Left renal cortex interstitium (tissue), 4 donors: ENCODE measurements at regions not wholly inside any gene's neighbourhood (a gene's known extent, or its start where the extent isn't known, plus 50 kb on each side); places are given as distances from the start of the nearest gene placed in this dataset.
A peak's percentile ranks its signal among the peaks of the same experiment; 100 is the strongest.
"Not testable (repeated sequence)": the region's sequence is repeated elsewhere in the genome, so short reads cannot be mapped to it uniquely, and the experiment has no call there.

ENCODE experiments used
- DNase-seq, 4 donors: peaks; one replicate each; pipeline ENCODE4 v3.0.0-alpha.2; 2013; ENCODE audit warnings: low read depth in 4 of 4, low spot score in 2 of 4, missing footprints in 1 of 4

DNA sequence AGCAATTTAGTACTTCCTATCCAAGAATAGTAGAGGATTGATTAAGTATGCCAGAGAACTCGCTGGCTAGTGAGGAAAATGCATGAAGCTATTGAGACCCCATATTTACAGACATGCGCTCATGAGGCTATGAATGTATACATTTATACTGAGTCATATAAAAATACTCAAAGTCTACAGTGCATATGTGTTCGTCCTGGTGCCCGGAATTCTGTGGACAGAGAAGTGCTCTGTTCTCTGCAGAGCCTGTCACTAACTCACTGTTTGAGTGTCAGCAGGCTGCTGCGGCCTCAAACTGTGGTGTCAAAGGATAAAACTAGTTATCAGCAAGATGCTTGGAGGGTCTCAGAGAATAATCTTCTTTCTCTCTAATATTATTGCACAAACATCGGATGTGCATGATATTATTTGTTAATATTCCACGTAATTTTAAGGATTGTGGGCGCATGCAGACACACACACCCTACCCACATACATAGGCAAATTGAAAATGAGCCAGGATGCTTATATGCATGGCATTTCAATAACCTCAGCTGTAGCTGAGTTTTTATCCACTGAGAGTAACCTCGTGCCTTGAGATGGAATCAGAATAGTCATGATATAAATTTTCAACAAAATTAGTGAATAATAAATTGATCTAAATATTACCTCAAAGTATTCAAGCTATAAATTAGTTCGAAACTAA is 50.0 kb upstream of the TSC22D2 start:
- DNase-seq, result no peak

DNA sequence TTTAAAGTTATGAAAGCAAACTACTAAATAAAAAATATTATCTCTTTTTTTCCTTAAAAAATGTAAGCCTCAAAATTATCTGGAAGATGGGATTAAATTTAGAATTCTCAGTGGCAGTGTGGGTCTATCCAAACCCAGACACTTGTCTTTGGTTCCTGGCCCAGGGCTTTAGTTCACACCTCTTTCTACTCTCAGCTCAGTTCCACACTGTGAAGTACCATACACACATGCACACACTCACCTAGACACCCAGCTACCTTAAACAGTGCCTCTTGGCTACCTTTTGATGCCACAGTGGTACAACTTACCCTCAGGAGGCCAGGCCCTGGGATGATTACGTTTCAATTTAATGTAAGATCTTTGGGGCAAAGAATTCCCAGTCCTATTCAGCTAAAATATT is 51.0 kb upstream of the TSC22D2 start:
- DNase-seq, result no peak

DNA sequence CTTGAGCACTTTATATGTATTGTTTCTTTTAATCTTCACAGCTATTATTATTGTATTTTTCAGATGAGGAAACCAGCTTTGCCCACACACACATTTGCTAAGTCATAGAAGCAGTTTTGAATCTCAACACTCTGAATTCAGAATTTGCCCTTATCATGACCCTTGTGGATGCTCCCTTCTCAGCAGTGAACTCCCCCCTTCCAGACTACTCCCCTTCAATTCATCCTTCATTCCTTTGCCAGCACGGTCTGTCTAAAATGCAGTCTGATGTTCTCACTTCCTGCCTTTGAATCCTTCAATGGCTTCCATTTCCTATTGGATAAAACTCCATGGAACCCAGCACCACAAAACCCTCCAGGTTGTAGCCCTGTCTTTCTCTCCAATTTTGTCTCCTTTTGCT is 52.5 kb upstream of the TSC22D2 start:
- DNase-seq, result no peak

DNA sequence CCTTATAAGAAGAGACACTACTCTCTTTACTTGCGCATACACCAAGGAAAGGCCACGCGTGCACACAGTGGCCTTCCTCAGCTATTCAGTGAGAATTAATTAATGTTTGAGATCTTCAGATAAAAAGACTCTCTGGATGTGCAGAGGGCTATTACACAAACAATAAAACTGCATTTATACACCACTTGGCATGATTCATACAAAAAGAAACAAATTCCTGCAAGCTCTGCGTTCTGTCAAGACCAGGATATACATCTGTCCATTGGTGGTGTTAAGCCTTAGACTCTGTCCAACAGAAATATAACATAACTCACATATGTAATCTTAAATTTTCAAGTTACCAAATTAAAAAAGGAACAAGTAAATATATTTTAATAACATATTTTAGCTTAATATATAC is 55.2 kb upstream of the TSC22D2 start:
- no peak for DNase-seq

DNA sequence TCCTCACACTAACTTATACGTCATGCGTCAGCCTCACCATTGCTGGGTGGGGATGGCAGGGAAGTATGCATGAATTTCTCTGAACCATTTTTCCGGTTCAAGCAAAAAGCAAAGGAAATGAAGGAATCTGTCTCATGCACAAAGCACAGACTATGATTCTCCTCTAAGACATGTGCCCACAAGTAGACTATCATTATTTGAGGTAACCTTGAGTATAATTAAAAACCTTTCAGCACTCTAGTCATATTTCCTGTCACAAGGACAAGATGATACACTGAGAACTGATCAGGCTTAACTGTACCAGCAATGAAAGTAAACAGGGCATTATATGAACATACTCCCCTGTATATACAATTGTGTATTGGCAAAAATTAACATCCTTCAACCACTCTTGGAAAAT is 56.7 kb upstream of the TSC22D2 start:
- no peak for DNase-seq

DNA sequence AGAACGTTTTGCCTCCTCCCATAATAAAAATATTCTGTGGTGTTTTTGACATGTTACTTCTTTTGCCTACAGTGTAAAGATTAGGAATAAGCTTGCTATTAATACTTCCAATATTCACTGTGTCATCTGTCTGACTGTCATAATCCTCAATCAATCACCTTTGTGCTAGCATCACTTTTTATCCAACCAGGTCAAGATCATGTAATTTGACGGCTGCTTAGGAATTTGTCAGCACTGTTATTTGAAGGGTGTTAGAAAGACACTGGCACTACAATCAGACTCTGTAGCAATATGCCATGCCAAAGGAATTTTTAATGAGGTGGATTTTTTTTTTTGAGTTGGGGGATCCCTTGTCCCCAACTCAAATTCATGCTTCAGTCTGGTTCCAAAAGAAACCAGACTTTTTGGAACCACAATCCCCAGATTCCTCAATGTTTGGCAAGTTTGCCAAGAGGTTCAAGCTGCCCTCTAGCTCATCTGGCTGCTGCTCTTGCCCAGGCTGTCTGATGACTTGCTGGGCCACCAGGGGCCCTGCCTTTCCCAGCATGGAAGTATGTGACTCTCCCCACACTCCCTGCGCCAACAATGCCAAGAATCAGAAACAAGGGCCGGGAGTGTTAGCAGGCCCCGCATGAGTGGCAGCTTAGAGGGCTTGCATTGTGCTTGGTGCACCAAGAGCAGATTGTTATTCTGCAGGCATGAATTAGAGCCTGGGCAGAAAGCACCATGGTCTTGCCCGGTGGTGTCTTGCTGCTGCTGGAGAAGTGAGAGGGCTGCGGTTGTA is 58.6 kb upstream of the TSC22D2 start:
- no peak for DNase-seq

DNA sequence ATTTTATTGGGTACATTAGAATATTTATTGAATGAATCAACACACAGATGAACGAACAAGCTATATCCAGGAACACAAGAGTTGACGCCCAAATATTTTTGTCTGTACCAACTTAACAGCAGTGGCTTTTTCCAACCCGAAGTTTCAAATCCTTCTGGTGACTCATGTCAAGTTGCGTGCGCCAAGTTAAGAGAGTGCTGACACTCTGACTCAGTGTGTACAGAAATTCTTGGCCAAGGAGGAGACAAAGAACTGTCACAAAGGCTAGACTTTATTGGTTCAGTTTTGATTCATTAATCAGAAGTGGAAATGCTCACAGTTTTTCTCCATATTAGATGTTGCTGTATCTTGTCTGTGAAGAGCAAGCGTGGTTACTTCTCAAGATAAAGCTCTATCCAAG is 59.6 kb upstream of the TSC22D2 start:
- DNase-seq, result no peak

DNA sequence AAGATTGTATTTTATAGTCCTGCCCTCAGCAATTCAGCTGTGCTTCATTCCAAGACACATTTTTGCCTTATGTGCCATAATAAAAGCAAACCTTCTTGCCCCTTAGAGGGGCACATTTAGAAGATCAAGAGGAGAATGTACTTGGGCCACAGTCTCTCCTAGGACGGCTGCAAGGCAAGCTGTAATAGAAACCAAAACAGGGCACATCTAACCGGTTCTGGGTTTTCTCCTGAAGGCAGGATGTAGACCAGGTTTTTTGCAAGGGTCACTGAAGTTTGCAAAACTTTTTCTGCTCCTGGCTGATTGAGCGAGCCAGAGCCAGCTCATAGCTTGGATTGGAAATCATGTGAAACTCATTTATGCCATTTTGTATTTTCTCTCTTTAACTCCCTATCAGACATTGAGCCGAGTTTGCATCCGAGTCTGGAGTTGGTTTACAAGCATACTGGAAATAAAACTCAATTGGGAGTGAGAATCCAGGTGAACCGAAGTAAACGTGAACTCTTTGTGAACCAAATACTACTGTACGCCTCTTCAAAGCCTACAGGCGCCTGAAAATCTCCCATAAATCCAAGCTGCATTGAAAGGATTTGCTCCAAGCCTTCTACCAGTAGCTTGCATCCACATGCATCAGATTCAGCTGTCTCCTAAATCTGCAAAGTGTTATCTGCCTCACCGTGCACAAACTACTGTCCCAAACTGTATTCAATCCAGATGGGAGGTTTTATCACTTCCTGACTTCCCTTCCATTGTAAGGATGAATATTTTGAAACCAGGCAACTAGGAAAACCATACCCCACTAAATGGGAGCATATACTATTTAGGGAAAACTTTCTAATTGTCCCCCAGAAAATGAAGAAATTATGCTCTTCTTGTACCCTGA is 60.9 kb upstream of the TSC22D2 start:
- no peak for DNase-seq

DNA sequence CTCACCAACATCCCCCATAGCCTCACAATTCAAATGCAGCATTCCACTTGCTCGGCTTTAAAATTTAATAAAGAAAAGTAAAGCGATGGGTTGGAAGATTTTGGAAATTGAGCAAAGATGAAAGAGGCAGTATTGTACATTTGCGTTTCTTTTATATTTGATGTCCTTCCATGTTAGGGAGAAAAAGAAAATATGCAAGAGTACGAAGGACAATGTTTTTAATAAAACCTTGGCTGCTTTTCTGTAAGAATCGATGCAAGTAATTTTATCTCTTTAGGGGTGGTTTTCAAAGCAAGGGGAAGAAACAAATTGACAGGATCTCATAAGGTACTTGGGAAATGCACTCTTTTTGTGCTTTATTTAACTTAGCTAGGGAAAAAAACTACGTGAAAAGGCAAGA is 61.8 kb upstream of the TSC22D2 start:
- DNase-seq, result no peak

DNA sequence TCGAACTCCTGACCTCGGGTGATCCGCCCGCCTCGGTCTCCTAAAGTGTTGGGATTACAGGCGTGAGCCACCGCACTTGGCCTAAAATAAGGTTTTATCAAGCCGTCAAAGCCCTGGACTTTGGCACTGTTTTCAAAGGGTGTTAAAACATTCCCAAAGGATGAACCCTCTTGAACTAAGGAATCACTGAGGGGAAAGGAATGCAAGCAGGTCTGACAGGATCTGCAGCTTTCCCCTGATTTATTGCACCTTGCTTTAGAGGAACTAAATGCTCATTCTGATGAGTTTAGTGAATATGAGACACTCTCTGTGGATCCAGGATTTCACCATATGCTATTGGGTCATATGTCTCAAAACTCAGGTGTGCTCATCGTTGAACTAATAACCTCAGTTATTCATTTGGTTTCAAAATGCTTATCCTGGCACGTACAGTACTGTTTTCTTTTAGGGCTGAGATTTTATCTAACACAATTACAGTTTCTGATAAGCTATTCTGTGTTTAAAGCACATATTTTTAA is 63.0 kb upstream of the TSC22D2 start:
- peak in 1 of 4 donors; percentile 59 for DNase-seq

DNA sequence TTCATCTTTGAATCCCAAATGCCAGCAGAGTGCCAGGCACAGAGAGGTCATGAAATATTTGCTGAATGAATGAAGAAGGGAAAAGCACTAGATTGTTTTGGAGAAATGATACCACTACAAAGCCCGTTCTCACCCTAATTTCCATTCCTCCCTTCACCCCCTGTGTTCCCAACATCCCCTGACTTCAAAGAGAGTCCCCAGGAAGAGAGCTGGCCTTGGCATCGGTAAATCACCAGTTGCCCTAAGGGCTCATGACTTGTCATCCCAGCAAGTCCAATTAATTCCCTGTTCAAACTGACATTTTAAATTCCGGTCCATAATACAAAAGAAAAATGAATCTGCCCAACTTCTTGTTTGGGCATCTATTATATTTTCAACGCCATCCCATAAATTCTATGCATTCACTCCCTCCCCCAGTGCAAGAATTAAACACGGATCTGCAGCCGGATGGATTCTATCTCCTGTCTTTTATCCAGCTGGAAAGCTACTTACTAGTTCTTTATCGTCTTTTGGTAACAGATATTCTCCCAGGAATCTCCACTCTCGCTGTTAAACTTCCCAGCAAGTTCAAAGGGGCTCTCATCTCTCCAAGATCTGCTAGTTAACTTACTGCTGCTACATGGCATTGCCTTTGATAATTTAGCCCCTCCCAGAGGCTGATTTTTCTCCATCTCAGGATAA is 63.9 kb upstream of the TSC22D2 start:
- peak in 2 of 4 donors; percentile 43 to 59 for DNase-seq

DNA sequence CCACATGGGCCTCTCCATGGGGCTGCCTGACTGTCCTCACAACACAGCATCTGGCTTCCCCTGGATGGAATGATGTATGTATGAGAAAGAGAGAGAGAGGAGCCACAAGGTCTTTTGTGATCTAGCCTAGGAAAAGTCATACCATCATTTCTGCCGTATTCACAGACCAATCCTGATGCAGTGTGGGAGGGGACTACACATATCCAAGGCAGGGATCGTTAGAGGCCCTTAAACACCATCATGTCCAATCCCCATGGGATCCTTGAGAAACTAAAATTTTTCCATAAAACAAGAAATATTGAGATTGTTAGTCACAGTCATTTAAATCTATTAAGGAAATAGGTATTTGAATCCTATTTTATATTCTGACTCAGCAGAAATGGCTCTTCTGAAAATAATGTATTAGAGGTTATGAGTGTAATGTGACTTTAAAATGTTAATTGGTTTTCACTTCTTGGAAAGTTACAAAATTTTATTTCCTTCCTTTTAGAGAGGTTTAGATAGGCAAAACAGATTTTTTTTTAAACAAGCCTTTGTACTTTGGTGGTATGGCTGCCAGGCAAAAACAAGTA is 65.1 kb upstream of the TSC22D2 start:
- no peak for DNase-seq

DNA sequence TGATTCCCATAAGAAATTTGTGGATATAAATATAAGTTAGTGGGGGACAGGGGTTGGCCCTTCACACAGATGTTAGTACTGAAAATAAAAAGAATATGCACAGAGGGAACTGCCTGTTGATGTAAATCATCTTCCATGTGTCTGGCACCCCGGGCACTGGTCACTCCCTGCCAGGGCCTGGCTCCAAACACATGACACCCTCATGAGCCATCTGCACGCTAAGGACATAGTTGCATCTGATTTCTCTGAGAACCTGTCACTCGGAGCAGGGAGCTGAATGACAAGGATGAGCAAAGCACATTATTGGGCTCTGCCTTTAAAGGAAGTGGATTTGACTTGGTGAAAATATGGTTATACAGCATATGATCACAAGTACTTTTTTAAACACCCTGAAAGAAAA is 66.2 kb upstream of the TSC22D2 start:
- no peak for DNase-seq

DNA sequence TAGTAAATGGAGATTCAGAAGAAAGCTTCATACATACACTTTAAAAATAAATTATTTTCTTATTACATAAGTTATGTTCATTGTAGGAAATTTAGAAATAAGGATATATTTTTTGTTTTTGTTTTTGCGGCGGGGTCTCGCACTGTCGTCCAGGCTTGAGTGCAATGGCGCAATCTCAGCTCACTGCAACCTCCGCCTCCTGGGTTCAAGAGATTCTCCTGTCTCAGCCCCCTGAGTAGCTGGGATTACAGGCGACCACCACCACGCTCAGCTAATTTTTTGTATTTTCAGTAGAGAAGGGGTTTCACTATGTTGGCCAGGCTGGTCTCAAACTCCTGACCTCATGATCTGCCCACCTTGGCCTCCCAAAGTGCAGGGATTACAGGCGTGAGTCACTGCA is 71.7 kb upstream of the TSC22D2 start:
- DNase-seq, result not testable (repeated sequence)

DNA sequence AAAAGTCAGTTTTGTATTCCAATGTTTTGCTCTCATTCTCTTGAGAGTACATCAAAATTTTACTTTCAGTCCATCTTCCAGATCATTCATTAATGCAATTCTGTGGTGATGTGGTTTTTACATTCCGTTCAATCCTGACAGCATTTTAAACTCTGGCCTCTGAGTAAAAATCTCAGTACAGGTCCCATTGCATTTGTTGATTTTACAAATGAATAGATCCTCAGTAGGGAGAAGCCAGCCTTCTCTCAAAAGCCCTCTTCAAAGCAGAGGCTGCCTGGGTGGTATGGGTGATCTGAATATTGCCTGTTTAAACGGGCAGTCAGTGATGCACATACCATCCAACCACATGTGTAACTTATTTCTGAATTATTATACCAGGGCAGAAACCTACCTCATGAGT is 72.5 kb upstream of the TSC22D2 start:
- DNase-seq, result no peak

DNA sequence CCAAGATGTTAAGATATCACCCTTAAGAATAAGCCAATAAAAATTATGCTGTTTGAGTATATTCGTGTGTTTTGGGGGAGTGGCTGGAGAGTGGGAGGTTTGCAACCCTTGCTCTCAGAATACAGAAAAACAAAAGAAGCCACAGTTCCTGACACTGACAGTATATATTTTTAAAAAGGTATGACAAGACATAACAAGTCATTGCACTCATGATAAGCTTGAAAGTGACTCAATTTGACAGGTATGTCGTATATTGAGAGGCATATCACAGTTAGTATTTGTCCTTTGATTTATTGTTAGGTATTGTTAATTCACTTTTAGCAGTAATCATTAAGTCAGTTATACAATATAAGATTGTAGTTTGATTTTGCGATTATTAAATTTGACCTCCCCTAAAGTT is 73.1 kb upstream of the TSC22D2 start:
- no peak for DNase-seq

DNA sequence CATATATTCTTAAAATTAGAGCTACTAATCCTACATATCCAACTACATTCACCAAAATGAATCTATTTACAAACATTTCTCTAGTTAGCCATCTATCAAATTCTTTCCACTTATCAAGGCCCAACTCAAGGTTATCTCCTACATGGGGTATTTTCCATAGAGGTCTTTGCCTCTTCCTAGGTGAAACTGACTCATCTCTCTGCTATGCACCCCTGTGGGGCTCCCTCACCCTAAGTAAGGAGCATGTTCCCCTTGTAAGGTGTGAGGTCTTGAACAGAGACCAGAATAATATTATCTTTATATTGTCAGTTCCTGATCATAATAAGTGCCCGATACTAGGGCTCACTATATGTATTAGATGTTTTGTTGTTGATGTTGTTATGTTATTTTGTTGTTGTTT is 74.6 kb upstream of the TSC22D2 start:
- DNase-seq, result no peak

DNA sequence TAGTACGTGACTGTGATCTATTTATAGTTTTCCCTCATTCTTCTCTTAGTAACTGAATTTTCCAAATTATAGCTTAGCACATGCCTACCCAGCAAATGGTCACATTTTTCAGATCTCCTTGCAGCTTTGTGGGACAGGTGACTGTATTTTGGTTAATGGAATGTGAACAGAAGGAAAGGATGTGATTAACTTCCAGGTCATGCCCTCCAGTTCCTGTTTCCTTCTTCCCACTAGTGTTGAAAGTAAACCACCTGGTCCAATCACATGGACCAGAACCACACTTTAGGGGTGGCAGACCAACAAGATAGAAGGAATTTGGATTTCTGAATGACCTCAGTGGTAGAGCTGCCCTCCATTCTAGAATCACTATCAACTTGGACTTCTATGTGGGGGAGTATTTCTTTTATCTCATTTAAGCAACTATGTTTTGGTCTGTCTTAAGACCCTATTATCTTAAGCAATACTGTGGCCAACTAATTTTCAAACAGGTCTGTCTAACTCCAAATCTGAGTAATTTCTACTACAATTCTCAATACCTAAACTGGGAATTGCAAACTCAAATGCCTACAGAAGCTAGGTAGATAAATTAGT is 76.0 kb upstream of the TSC22D2 start:
- DNase-seq, result no peak

DNA sequence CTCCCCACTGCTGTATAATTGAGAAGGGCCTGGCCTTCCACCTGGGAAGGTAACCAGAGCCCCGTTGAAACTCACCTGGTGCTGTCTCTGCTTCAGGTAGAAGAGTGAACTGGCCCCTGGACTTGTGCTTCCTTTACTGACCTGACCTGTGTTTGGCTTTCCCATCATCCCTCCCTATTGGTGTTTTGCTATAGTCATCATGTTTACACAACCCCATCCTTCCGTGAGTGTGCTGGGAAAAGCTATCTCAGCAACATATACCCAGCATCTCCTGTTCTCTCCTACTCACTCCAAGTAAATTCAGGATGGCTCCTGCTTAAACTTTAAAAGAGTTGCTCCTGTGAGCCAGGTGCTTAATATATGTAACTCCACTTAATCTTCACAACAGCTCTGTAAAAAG is 77.2 kb upstream of the TSC22D2 start:
- DNase-seq, result no peak

DNA sequence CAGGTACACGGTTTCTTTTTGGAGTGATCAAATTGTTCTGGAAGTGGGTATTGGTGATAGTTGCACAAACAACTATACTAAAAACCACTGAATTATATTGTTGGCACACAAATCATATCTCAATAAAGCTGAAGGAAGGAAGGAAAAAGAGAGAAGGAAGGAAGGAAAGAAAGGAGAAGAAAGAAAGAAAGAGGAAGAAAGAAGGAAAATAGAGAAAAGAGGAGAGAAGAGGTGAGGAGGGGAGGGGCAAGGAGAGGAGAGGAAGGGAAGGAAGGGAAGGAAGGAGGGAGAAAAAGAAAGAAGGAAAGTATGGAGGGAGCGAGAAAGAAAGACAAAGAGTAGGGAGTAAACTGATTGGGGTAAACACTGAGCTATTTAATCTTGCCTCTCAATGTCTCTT is 77.9 kb upstream of the TSC22D2 start:
- DNase-seq, result no peak
